GM19468 (cell line): ENCODE measurements at regions not wholly inside any gene's neighbourhood (a gene's known extent, or its start where the extent isn't known, plus 50 kb on each side); places are given as distances from the start of the nearest gene placed in this dataset.

ENCODE experiments used
- ATAC-seq: cut with Tn5 transposase; IDR thresholded peaks from one replicate; pipeline ENCODE4 v1.9.1; 2021; ENCODE audit warnings: mild to moderate bottlenecking, moderate library complexity, moderate number of reproducible peaks; ENCODE audit not compliant: unreplicated experiment; ENCODE audit errors: extremely low read depth

DNA sequence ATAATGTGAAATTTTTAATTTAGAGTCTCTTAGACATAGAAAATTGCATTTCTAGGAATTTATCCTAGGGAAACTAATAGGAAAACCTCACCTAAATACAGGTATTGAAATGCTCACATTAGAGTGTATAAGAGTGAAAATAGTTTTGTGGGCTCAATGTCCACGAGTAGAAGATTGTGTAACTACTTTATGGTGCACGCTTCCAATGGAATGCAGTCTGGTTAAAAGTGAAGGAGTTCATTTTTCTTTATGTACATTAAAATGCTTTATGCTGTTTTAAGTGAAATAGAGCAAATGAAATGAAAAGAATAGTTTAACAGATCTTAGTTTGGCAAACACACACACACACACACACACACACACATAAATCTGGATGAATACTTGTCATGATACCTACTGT lies 278.2 kb downstream of the USP25 start:
- ATAC-seq, result no peak

DNA sequence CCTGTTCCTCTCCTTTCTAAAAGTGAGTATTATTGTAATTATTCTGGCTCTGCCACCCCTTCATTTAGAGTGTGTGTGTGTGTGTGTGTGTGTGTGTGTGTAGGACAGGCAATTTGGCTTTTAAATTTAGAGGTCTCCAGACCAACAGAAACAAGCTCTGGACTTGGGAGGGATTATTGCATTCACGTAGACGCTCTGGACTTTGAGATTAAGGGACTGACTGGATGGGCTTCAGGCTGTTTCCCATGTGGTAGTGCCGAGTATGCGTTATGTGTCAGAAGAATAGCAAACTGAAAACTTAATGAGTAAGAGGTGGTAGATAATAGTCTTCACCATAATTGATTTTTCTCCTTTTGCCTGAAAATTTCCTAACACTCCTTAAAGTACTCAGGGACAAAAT lies 281.9 kb downstream of the USP25 start:
- ATAC-seq, result no peak

DNA sequence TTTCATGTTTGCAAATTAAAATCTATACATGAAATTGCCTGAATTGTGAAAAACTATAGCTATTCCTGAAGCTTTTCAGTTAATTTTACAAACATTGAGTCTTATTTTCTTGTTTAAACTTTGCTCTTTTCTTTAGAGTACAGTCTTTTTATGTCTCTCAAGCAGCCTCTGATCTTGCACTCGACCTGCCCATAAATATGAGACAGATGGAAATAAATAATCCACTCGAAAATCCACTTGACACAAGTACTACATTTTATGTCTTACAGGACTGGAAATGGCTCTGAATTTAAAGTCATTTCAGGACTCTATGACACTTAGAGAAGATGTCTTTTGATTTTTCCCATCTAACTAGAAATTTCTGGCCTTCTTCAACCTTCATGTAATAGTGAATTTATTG lies 283.8 kb downstream of the USP25 start:
- no peak for ATAC-seq

DNA sequence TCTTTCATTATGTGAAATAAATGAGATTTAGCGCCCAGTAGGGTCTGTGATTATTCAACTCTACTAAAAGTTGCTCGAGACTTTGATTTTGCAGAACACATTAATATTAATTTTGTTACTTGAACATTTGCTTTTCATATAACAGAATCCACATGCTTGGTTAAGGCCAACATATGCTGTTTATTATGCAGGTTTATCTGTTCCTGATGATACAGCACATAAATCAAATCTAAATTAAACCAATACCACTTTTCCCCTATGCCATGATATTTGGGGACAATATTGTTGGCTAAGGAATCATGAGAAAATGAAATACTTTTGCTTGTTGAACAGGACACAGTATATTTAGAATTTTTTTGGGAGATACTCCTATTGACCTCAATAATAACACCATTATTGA lies 291.1 kb downstream of the USP25 start:
- no peak for ATAC-seq

DNA sequence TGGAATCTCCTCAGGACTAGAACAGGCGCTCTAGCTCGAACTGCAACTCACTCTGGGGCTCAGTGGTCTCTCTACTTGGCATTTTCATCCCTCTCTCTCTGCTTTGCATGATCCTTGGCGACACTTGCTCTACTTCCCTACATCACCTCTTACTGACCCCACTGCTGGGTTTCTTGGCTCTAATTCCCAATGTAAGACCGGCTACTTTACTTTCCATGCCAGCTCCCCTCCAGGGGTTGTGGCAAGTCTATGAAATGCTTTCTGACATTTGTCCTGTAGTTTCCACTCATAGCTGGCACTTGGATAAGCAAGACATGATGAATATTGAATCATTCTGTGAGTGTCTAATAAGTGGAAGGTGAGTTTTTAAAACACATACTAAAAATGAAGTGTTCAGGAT lies 292.3 kb downstream of the USP25 start:
- ATAC-seq, result no peak

DNA sequence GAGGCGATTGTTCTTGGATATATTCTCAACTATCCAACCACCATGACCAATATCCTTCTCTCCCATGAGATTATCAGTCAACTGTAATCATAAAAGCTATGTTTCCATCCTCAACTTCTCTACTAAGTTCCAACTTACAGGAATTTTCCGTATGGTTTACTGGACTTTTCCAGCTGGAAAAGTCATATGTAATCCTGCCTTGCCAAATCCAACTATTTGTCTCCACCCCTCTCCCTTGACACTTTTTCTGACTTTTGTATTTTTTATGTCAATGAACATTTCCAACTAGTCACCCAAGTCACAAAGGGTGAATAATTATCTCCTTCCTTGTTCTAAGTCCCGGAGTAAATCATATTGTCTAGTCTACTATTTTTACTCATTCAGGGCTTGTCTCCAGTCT lies 293.1 kb downstream of the USP25 start:
- no peak for ATAC-seq

DNA sequence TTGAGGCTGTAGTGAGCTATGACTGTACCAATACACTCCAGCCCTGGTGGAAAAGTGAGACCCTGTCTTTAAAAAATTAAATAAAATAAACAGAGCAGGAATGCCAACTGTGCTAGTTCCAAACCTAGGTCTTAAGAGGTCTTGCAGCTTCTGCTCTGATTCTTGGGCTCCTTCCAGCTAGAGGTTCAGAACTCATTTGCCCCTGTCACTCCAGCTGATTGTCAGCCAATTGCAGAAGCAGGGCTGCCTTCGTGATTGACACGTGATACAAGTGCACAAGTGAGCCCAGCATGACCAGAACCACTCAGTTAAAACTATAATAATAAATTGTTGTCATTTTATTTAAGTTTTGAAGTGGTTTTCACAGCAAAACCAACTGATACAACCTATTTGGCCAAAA lies 298.4 kb downstream of the USP25 start:
- no peak for ATAC-seq

DNA sequence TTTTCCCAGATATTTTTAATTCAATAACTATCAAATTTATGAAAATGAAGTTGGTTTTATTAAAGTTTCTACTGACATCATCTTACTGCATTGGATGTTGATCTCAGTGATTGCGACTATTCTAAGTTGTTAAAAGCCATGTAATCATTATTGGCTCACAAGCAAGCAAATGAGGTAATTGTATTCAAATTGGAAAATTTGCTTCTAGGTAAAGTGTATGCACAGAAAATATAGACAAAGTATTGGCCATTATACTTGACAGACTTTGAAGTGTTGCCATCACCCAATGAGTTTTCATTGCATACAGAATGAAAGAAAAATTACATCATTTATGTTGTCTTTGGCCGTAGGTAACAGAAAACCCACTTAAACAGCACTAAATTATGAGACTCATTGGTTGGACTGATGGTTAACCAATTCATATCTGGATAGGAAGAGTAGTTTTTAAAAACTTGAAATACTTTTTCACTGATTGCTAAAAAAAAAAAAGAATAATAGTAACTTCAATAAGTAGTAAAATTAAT lies 299.2 kb downstream of the USP25 start:
- ATAC-seq, result no peak

DNA sequence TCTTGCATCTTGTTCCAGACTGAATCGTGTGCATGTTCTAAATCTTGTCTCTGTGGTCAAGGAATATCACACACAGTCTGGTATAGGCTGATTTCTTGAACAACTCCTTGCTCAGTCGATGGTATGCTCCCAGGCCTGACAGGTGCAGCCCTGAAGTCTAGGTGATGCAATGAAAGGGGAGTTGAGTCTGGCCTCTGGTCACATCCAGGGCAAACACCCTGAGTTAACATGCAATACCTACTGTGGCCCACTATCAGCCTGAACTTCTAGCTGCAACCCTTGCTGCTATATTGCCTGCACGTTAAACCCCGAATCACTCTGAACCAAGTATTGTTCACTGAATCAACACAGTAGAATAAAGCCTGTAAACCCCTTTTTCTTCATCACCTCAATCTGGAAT lies 303.4 kb downstream of the USP25 start:
- ATAC-seq, result no peak

DNA sequence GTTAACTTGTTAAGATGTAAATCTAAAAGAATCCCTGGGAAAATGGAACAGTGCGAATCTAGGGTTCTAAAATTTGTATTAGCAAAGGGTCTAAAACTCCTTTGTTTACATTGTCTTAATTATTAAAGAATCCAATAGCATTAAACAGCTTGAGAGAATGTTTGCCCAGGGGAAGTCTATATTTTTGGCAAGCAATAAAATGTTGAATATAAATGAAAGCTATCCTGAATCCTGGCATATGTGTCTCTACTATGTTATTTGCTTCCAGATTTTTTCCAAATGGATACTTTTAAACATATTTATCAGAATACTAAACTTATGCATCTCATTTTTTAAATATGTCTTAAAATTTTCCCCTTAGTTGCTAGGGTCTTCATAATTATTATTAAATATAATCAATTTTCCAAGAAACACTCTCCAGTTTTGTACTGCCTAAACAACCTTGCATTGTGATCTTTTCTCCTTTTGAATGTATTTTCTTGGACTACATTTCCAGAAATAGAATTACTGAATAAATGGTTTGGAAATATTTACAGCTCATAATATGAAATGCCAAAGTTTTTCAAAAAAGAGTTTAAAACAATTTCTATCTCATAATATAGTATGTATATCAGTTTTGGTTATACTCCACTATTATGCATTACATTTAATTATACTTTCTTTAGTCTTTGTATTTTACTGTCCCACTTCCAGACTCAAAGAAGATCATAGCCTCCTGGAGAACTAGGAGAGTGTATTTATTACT lies 304.8 kb downstream of the USP25 start:
- no peak for ATAC-seq

DNA sequence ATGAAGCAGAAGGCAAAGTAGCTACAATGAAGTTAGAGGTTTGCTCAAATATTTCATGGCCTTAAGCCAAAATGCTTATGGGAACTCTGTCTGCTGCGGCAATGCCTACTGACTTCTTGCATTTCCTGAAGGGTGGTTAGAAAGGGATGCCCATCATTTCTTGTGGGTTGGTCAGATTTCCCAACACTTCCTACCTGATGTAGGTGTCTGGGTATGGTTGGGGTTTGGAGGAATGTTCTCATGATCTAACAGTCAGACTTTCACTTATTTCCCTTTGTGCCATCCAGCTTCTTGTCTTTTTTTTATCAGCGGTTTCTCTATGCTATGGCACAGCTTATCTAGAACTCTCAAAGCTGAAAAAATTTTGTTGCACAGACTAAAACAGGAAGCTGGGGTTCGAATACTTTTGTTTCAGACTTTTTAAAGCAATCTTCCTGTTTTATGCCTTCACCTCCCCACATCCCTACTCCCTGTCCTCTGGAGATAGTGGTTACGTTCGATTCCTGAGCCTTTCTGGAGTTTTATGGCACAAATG lies 307.7 kb downstream of the USP25 start:
- no peak for ATAC-seq

DNA sequence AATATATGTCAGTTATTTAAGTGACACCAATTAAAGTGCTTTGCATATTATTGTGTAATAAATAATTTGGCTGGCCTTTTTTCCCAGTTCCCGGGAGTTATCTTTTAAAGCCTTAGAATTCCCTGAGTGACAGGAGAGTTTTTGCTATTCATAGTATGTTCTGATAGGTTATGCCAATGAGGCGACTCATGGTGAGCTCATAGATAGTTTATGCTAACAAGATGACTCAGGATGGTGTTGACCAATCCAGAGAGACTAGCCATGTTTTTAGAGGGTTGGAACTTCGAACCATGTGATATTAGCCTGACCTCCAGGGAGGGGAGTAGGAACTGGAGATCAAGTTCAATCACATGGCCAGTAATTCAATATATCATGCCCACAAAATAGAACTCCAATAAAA lies 310.8 kb downstream of the USP25 start:
- no peak for ATAC-seq

DNA sequence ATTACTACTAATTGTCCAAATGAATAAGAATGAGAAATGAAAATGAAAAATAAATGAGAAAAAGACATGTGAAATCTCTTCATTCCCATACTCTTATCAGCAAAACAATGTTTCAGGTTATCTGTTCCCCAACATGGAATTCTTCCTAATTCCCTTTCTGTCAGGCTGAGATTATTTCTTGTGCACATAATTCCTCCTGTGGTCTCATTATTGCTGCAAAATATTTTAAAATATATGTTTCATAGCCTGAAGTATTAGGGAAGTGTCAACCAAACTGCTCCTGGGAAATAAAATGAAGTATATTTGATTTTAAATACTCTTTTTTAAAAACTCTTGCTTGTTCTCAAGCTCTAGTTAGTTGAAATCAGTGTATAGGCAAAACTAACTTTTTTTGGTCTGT lies 314.9 kb downstream of the USP25 start:
- ATAC-seq, result no peak

DNA sequence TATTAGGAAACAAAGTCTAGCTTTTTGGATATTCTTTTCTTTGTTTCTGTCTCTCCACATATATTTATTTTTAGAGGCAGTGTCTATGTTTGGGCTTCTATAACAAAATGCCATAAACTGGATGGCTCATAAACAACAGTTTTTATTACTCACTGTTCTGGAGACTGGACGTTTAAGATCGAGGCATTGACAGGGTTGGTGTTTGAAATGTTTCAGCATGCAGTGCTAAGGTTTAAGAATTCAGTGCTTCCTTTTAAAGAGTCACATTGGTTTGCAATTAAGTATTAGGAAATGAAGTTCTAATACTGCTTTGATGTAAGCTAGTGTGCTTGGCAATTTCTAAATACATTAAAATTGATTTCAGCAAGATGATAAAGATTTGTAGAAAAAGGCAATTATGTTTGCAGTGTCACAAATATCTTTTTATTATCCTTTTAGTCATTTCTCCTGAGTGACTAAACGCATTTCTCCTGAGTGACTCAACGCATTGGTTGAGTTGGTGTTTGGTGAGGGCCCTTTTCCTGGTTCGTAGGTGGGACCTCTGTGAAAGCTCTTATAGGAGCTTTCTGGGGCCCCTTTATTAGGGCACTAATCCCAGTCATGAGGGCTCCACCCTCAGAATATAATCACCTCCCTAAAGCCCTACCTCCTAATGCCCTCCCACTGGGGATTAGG lies 317.0 kb downstream of the USP25 start:
- no peak for ATAC-seq

DNA sequence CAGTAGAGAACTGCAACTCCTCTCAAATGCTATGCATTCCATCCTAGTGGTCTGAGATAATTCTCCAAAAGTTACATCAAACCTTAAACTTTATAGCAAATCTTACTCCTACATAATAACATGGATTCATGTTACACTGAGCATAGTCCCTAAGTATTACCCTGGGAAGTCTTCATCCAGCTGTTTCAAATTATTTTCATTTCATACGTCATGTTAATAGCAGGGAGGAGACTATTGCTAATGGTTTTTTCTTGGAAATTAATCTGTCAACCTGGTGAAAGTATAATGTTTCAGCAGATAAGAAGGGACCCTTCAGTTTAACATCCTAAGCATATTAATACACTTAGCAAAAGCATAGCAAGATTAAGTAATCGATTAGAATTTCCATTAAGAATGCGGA lies 318.1 kb downstream of the USP25 start:
- ATAC-seq, result no peak

DNA sequence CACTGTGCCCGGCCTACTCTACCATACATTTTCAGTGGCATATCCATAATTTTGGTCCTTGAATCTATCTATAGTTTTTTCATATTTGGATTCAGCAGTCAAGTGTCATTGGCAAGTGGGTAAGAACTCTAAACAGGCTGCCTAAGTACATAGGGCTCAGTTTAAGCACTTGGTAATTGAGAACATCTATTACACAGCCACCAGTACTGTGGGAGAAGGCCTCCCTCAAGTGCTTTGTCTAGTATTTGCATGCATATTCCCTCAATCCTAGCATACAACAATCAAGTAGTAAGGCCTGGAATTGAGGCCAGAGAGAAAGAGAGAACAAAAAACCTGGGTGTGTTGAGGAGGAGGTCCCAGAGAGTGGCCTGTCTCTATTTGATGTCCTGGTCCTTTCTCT lies 325.2 kb downstream of the USP25 start:
- ATAC-seq, result no peak

DNA sequence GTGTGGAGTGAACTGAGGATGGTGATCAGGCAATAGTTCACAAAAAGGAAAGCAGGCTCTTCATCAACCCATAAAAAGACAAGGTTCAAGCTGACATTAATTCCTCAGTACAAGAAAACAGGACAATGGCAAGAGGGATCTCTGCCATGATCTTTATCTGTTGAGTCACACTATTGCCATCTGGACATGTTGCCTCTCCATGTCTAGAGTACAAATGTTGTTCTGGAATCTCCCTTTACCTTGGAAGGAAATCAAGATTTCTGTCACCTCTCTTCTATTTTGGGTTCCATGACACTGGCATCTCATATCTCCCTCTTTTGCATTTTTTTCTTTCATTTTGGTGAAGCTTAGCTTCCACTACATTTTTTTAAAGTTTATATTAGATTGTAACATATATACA lies 329.1 kb downstream of the USP25 start:
- ATAC-seq, result no peak

DNA sequence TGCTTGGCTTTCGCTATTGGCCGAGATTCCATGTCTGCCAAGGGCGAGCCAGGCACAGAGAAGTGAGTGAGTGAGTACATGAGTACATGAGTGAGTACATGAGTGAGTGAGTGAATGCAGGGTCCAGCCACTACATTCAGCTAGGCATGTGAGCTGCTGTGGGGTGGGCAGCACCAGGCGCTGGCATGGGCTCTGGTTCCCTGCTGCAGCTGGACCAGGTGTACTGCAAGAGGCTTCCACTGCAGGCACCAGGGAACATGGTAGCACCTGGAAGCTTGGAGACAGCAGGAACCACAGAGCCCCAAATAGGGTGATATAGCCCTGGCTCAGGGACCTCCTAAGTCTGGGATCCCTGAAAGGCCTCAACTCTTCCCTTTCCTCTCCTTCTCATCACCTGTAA lies 330.2 kb downstream of the USP25 start:
- ATAC-seq, result no peak

DNA sequence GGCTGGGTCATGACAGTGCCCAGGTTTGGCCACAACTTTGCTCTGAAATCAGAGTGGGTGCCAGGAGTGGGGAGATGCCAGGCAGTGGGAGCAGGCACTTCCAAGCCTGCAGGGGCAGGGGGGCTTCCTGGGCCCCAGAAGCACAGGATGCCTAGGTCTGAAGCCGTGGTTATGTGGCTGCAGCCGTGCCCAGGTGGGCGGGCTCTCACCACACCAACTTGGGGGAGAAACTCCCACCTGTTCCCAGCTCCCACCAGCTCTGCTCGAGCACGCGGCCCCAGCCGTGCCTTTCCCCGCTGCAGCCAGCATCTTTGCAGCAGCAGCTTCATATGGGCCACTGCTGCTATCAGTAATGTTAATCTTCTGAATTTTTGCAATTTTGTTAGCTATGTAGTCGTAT lies 331.4 kb downstream of the USP25 start:
- no peak for ATAC-seq

DNA sequence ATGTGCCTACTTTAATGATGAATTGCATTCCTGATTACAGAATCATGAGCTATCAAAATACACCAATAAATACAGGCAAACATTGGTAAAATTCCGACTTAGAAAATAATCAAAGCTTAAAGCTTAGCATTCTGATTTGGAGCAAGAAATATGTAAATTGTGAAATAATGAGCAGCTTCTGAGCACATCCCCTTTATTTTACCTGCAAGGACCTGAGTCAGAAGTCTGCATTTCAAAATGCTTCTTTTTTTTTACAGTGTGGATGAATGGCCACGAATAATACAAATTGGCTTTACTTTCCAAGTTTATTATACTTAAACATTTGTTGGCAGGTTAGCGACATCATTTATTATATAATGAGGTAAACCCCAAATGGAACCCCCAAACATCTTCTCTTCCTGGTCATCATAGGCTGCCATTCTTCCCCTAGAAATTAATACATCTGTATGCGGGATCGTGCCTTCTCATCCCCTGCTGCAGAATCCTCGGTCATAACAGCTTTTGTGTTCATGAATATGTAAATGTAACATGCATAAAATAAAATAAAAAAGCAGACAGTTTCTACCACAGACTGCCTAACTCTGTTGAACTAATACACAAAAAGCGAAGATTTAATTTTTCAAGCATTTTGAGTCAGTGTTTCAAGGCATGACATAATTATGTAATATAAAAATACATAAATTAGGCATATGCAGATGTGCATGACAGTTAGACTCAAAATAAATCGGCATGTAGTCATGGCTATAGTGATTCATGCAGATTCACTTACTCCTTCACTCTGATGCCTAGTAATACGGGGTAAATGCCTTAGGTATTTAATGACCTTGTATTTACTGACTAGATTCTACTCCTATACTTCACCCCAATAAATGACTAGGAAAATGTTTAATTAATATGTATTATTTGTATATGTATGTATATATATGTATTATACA lies 339.7 kb downstream of the USP25 start:
- no peak for ATAC-seq
